Left ventricle myocardium inferior (tissue), 1 donor: ENCODE measurements at regions not wholly inside any gene's neighbourhood (a gene's known extent, or its start where the extent isn't known, plus 50 kb on each side); places are given as distances from the start of the nearest gene placed in this dataset.
"Not testable (repeated sequence)": the region's sequence is repeated elsewhere in the genome, so short reads cannot be mapped to it uniquely, and the experiment has no call there.

Experiments
- DNase-seq: peaks from one replicate; pipeline ENCODE4 v3.0.0-alpha.2; 2020
- H3K27ac ChIP-seq: fragments of 200-600 bp; replicated peaks from 2 replicates; pipeline ENCODE4 v1.8.0; 2021
- H3K27me3 ChIP-seq: fragments of 200-600 bp; 2 replicates; pipeline ENCODE4 v1.8.0; 2021; ENCODE audit warnings: low read depth
- H3K36me3 ChIP-seq: fragments of 200-600 bp; 2 replicates; pipeline ENCODE4 v1.8.0; 2021
- H3K4me1 ChIP-seq: fragments of 200-600 bp; 2 replicates; pipeline ENCODE4 v1.8.0; 2021
- H3K4me3 ChIP-seq: fragments of 200-600 bp; 2 replicates; pipeline ENCODE4 v1.8.0; 2021; ENCODE audit warnings: mild to moderate bottlenecking, moderate library complexity
- H3K9me3 ChIP-seq: fragments of 200-600 bp; replicated peaks from 2 replicates; pipeline ENCODE4 v1.8.0; 2021
- intact Hi-C: fragments of 100-400 bp; cut with micrococcal nuclease; formaldehyde crosslinking; loops from one replicate; pipeline ENCODE4 v1.11.0; 2022
- TF ChIP-seq, protein P1 (sequence below): fragments of 200-600 bp; IDR thresholded peaks from 2 replicates; pipeline ENCODE4 v1.8.0; 2021; ENCODE audit warnings: antibody characterized with exemption, mild to moderate bottlenecking, borderline replicate concordance
- donor health status: DM: no; HTN: yes; CAD: no; lungs with severe emphysema.

DNA sequence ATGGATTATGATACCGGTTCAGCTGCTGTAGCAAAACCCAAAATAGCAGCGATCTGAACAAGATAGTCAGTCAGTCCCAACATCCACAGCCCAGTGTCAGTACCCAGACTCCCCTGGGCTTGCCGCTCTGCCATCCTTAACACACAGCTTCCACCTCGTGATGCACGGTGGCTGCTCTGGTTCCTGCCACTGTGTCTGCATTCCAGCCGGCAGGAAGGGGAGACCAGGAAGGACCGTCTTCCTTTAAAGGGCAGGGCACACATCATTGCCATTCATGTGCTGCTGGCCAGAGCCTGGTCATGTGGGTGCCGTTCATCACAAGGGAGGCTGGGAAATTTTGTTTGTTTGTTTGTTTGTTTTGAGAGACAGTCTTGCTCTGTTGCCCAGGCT is 131.0 kb upstream of the IER5L start:
- TF ChIP-seq, protein P1, sequence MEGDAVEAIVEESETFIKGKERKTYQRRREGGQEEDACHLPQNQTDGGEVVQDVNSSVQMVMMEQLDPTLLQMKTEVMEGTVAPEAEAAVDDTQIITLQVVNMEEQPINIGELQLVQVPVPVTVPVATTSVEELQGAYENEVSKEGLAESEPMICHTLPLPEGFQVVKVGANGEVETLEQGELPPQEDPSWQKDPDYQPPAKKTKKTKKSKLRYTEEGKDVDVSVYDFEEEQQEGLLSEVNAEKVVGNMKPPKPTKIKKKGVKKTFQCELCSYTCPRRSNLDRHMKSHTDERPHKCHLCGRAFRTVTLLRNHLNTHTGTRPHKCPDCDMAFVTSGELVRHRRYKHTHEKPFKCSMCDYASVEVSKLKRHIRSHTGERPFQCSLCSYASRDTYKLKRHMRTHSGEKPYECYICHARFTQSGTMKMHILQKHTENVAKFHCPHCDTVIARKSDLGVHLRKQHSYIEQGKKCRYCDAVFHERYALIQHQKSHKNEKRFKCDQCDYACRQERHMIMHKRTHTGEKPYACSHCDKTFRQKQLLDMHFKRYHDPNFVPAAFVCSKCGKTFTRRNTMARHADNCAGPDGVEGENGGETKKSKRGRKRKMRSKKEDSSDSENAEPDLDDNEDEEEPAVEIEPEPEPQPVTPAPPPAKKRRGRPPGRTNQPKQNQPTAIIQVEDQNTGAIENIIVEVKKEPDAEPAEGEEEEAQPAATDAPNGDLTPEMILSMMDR: no peak
- H3K4me3 ChIP-seq: no peak overlapping the region
- no peak for DNase-seq
- no peaks in the 10 kb centered on the region for H3K27me3 ChIP-seq
- H3K9me3 ChIP-seq: peaks cover 3% of the 10 kb centered on the region
- H3K27ac ChIP-seq: no peak overlapping the region
- no peaks in the 10 kb centered on the region for H3K36me3 ChIP-seq
- intact Hi-C loops: no loop called here
- no peaks in the 10 kb centered on the region for H3K4me1 ChIP-seq

DNA sequence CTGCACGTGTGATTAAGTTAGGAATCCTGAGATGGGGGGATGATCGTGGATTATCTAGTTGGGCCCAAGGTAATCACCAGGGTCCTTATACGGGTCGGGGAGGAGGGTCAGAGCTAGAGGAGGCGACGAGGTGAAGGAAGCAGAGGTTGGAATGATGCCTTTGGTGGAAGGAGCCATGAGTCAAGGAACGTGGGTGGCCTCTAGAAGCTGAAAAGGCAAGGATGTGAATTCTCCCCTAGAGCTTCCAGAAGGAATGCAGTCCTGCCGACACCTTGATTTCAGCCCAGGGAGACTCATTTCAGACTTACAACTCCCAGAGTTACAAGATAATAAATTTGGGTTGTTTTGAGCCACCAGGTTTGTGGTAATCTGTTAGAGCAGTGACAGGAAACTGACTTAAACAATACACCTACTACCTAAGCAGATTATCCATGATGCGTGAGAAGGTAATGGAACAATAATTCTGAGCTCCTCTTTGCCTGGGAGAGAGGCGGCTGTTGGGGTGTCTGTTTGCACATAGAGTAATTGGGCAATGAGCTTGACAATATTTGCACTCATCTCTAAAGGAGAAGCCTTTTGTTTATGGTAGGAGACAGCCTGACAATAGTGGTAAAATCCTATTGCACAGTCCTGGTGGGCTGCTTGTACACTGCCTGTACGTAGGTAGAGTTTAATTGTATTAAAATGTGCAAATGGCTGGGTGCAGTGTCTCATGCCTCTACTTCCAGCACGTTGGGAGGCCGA is 129.3 kb upstream of the IER5L start:
- intact Hi-C loops: no loop called here
- H3K36me3 ChIP-seq: no peaks in the 10 kb centered on the region
- H3K27me3 ChIP-seq: no peaks in the 10 kb centered on the region
- peaks cover 3% of the 10 kb centered on the region for H3K9me3 ChIP-seq
- TF ChIP-seq, protein P1: no peak
- H3K4me3 ChIP-seq: no peak overlapping the region
- DNase-seq: no peak
- H3K27ac ChIP-seq: no peak overlapping the region
- no peaks in the 10 kb centered on the region for H3K4me1 ChIP-seq

DNA sequence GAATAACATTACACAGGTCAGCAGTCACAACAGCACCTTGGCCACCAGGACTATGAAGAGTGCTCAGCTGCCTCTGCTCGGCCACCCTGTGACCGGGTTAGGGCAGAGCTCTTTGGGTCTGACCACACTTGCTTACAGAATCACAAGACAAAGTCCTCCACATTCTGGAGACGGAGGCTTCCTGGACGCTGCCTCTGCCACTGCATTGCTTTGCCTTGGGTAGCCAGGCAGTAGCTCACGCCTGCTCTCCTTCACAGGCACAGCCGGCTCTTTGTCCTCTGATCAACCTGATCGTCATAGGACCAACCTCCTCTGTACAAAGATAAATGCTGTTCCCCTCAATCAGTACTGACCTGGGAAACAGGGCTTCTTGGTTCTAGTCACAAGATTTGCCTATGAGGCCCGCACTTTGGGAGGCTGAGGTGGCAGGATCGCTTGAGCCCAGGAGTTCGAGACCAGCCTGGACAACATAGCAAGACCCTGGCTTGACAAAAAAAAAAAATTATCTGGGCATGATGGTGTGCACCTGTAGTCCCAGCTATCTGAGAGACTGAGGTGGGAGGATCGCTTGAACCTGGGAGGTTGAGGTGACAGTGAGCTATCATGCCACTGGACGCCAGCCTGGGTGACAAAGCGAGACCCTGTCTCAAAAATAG is 128.4 kb upstream of the IER5L start:
- intact Hi-C loops: no loop called here
- DNase-seq: no peak

DNA sequence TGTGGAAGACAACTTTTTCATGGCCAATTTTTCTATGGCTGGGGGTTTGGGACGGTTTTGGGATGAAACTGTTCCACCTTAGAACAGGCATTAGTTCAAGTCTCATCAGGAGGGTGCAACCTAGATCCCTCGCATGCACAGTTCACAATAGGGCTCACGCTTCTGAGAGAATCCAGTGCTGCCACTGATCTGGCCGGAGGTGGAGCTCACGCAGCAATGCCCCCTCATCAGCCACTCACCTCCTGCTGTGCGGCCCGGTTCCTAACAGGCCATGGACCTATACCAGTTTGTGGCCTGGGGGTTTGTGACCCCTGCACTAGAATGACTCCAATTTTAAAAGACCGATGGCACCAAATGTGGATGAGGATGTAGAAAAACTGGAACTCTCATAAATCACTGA is 127.2 kb upstream of the IER5L start:
- Histone ChIP-seq H3K36me3 (no peaks in the 10 kb centered on the region), H3K27ac (no peak overlapping the region), H3K4me1 (no peaks in the 10 kb centered on the region), H3K4me3 (no peak overlapping the region), H3K9me3 (peaks cover 6% of the 10 kb centered on the region), H3K27me3 (no peaks in the 10 kb centered on the region)
- TF ChIP-seq, protein P1: no peak
- no peak for DNase-seq
- intact Hi-C loops: no loop called here

More for the DNA sequence above, 128.4 kb upstream of the IER5L start:
- H3K27me3 ChIP-seq: no peaks in the 10 kb centered on the region
- no peak overlapping the region for H3K4me3 ChIP-seq
- H3K9me3 ChIP-seq: peaks cover 10% of the 10 kb centered on the region
- TF ChIP-seq, protein P1: no peak
- no peak overlapping the region for H3K27ac ChIP-seq
- no peaks in the 10 kb centered on the region for H3K36me3 ChIP-seq
- no peaks in the 10 kb centered on the region for H3K4me1 ChIP-seq

DNA sequence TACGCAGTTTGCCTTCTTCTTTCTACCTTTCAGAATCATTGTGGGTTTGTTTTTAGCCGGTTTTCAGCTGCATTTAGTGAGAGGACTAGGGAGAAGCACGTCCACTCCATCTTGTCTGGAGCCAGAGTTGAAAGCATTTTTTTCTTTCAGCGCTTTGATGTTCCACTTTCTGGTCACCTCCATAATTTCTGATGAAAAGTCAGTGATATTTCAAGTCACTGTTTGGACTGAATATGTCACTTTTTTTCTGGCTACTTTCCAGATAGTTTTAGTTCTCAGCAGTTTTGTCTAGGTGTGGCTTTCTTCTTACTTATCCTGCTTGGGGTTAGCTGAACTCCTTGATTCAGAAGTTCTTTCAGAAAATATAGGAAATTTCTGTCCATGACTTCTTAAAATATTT is 123.9 kb upstream of the IER5L start:
- Histone ChIP-seq H3K9me3 (peaks cover 6% of the 10 kb centered on the region), H3K4me3 (no peak overlapping the region), H3K36me3 (no peaks in the 10 kb centered on the region), H3K27ac (no peak overlapping the region), H3K4me1 (no peaks in the 10 kb centered on the region), H3K27me3 (no peaks in the 10 kb centered on the region)
- intact Hi-C loops: no loop called here
- DNase-seq: no peak
- TF ChIP-seq, protein P1: no peak

DNA sequence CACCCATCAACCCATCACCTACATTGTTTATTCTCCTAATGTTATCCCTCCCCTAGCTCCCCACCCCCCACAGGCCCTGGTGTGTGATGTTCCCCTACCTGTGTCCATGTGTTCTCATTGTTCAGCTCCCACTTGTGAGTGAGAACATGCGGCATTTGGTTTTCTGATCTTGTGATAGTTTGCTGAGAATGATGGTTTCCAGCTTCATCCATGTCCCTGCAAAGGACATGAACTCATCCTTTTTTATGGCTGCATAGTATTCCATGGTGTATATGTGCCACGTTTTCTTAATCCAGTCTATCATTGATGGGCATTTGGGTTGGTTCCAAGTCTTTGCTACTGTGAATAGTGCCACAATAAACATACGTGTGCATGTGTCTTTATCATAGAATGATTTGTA is 118.1 kb upstream of the IER5L start:
- H3K27me3 ChIP-seq, intact Hi-C loops, H3K36me3 ChIP-seq, H3K4me1 ChIP-seq, H3K4me3 ChIP-seq, DNase-seq, H3K27ac ChIP-seq: not testable (repeated sequence)
- peaks cover 24% of the 10 kb centered on the region for H3K9me3 ChIP-seq
